HCT116 (cell line): ENCODE measurements at regions not wholly inside any gene's neighbourhood (a gene's known extent, or its start where the extent isn't known, plus 50 kb on each side); places are given as distances from the start of the nearest gene placed in this dataset.

Experiments used
- ATAC-seq: fragments of 200-7000 bp; cut with Tn5 transposase; 2 replicates; pipeline ENCODE4 v1.9.1; 2020; ENCODE audit warnings: mild to moderate bottlenecking, moderate library complexity
- BruUV-seq: library from RNA; stranded (reverse); fragments of 400-500 nt; replicated peaks from 2 replicates; lab custom pipeline; 2021; lab: Mats Ljungman, UMichigan
- CTCF ChIA-PET: fragments of 300-600 bp; sonication (Branson Sonifier 250); formaldehyde crosslinking; loops from one replicate; lab custom pipeline; 2021; ENCODE audit warnings: antibody characterized with exemption; lab: Charles Lee
- POLR2A ChIA-PET: fragments of 300-600, 350-600 bp; sonication (Branson Sonifier 250); formaldehyde crosslinking; loops from one replicate; lab custom pipeline; 2021; ENCODE audit warnings: antibody characterized with exemption; lab: Charles Lee
- RAD21 ChIA-PET, 2 experiments: fragments of 300-600 bp; sonication (Branson Sonifier 250); formaldehyde crosslinking; loops; one replicate each; lab custom pipeline; 2023; ENCODE audit warnings: low total read pairs in 2 of 2; ENCODE audit not compliant: uncharacterized antibody in 2 of 2, unreplicated experiment in 2 of 2, low non-redundant PET in 1 of 2; lab: Charles Lee
- DNase-seq: peaks from one replicate; pipeline ENCODE4 v3.0.0-alpha.2; 2010; ENCODE audit warnings: low read depth, low spot score
- H2AFZ ChIP-seq: fragments of 200-600 bp; shearing (Covaris generic), sonication (generic); 2 replicates; pipeline ENCODE4 v1.6.1; 2017; ENCODE audit warnings: low read depth, mixed run types, mixed read lengths, antibody characterized with exemption, low read length; ENCODE audit not compliant: poor library complexity, severe bottlenecking
- H3K27ac ChIP-seq: 2 replicates; pipeline ENCODE4 v1.5.1; 2012; ENCODE audit warnings: low read depth, low read length
- H3K27me3 ChIP-seq: fragments of 200-600 bp; sonication (generic); 2 replicates; pipeline ENCODE4 v1.6.1; 2016; ENCODE audit warnings: mixed run types, low read length, mixed read lengths; ENCODE audit not compliant: insufficient read depth
- H3K36me3 ChIP-seq, 2 experiments: fragments of 200-500 bp in 1 of 2; fragments of 200-600 bp in 1 of 2; sonication (Bioruptor generic) in 1 of 2; sonication (generic) in 1 of 2; 2 replicates each; pipeline versions ENCODE4 v1.5.1 to v1.6.1; 2014 to 2016; ENCODE audit warnings: low read length in 2 of 2, inconsistent platforms in 1 of 2, mixed read lengths in 1 of 2, mixed run types in 1 of 2; ENCODE audit not compliant: insufficient read depth in 2 of 2, control insufficient read depth in 1 of 2
- H3K4me1 ChIP-seq, 2 experiments: fragments of 200-600 bp in 1 of 2; sonication (generic) in 1 of 2; 2 replicates each; pipeline versions ENCODE4 v1.5.1 to v1.6.1; 2012 to 2017; ENCODE audit warnings: low read length in 2 of 2, inconsistent platforms in 1 of 2, mild to moderate bottlenecking in 1 of 2, mixed read lengths in 1 of 2, mixed run types in 1 of 2, moderate library complexity in 1 of 2; ENCODE audit not compliant: insufficient read depth in 2 of 2, control insufficient read depth in 1 of 2
- H3K4me2 ChIP-seq: fragments of 200-600 bp; sonication (generic); 2 replicates; pipeline ENCODE4 v1.6.1; 2017; ENCODE audit warnings: mixed run types, low read length, mixed read lengths
- H3K4me3 ChIP-seq, 2 experiments: fragments of 200-600 bp in 1 of 2; sonication (generic) in 1 of 2; replicated peaks in 1 of 2; 2 replicates each; pipeline ENCODE4 v1.5.1; 2011 to 2016; ENCODE audit warnings: low read length in 2 of 2, control low read depth in 1 of 2, low read depth in 1 of 2, mild to moderate bottlenecking in 1 of 2, mixed read lengths in 1 of 2, mixed run types in 1 of 2
- H3K79me2 ChIP-seq: fragments of 200-600 bp; sonication (generic); 2 replicates; pipeline ENCODE4 v1.6.1; 2017; ENCODE audit warnings: mild to moderate bottlenecking, mixed run types, low read length, moderate library complexity, mixed read lengths; ENCODE audit not compliant: insufficient read depth
- H3K9ac ChIP-seq: fragments of 200-600 bp; sonication (generic); 2 replicates; pipeline ENCODE4 v1.6.1; 2016; ENCODE audit warnings: low read length, mixed read lengths
- H3K9me2 ChIP-seq: fragments of 200-600 bp; sonication (generic), shearing (Covaris generic); 2 replicates; pipeline ENCODE4 v1.6.1; 2017; ENCODE audit warnings: mixed run types, mild to moderate bottlenecking, moderate library complexity; ENCODE audit not compliant: insufficient read depth
- H3K9me3 ChIP-seq, 2 experiments: fragments of 200-500 bp in 1 of 2; fragments of 200-600 bp in 1 of 2; sonication (Bioruptor generic) in 1 of 2; sonication (generic) in 1 of 2; 2 replicates each; pipeline ENCODE4 v1.6.1; 2014 to 2017; ENCODE audit warnings: low read length in 2 of 2, mixed read lengths in 2 of 2, inconsistent platforms in 1 of 2, low read depth in 1 of 2, mild to moderate bottlenecking in 1 of 2, mixed run types in 1 of 2, moderate library complexity in 1 of 2; ENCODE audit not compliant: control insufficient read depth in 1 of 2, insufficient read depth in 1 of 2
- H4K20me1 ChIP-seq: fragments of 200-600 bp; sonication (generic), shearing (Covaris generic); 2 replicates; pipeline ENCODE4 v1.6.1; 2017; ENCODE audit warnings: mixed run types, mild to moderate bottlenecking, moderate library complexity; ENCODE audit not compliant: insufficient read depth
- CBX3 ChIP-seq: IDR thresholded peaks from 2 replicates; pipeline ENCODE4 v1.6.1; 2012; ENCODE audit warnings: low read depth
- CEBPB ChIP-seq: IDR thresholded peaks from 2 replicates; pipeline ENCODE4 v1.6.1; 2012; ENCODE audit warnings: low read depth
- EGR1 ChIP-seq: IDR thresholded peaks from 2 replicates; pipeline ENCODE4 v1.6.1; 2012; ENCODE audit warnings: low read depth
- ELF1 ChIP-seq: IDR thresholded peaks from 2 replicates; pipeline ENCODE4 v1.6.1; 2012; ENCODE audit warnings: low read depth, borderline replicate concordance
- EZH2 ChIP-seq: fragments of 200-600 bp; sonication (generic); IDR thresholded peaks from 2 replicates; pipeline ENCODE4 v1.6.1; 2017; ENCODE audit warnings: antibody characterized with exemption, mixed run types
- FOSL1 ChIP-seq: IDR thresholded peaks from 2 replicates; pipeline ENCODE4 v1.6.1; 2012; ENCODE audit warnings: low read depth
- JUND ChIP-seq: IDR thresholded peaks from 2 replicates; pipeline ENCODE4 v1.6.1; 2012
- POLR2A ChIP-seq: IDR thresholded peaks from 2 replicates; pipeline ENCODE4 v1.7.0; 2011; ENCODE audit warnings: borderline replicate concordance; ENCODE audit not compliant: insufficient read depth, insufficient read length; ENCODE audit errors: extremely low read depth
- POLR2AphosphoS5 ChIP-seq: IDR thresholded peaks from 2 replicates; pipeline ENCODE4 v1.6.1; 2011; ENCODE audit warnings: mild to moderate bottlenecking, low read depth, low read length, moderate library complexity
- REST ChIP-seq: IDR thresholded peaks from 2 replicates; pipeline ENCODE4 v1.6.1; 2012; ENCODE audit warnings: low read depth
- SP1 ChIP-seq: IDR thresholded peaks from 2 replicates; pipeline ENCODE4 v1.6.1; 2012; ENCODE audit warnings: low read depth
- SRF ChIP-seq: IDR thresholded peaks from 2 replicates; pipeline ENCODE4 v1.6.1; 2012; ENCODE audit warnings: low read depth
- TCF7L2 ChIP-seq: IDR thresholded peaks from 2 replicates; pipeline ENCODE4 v1.7.0; 2011; ENCODE audit warnings: borderline replicate concordance, inconsistent platforms; ENCODE audit not compliant: insufficient read depth, insufficient read length; ENCODE audit errors: extremely low read depth
- ZBTB33 ChIP-seq: IDR thresholded peaks from 2 replicates; pipeline ENCODE4 v1.6.1; 2011; ENCODE audit warnings: mild to moderate bottlenecking, low read length, moderate library complexity; ENCODE audit not compliant: insufficient replicate concordance; ENCODE audit errors: extremely low read depth
- ZFX ChIP-seq: fragments of 450-650 bp; IDR thresholded peaks from 2 replicates; pipeline ENCODE4 v1.6.1; 2017
- ZNF274 ChIP-seq: fragments of 200-500 bp; sonication (Bioruptor generic); IDR thresholded peaks from 2 replicates; pipeline ENCODE4 v1.6.1; 2014; ENCODE audit warnings: mild to moderate bottlenecking, low read depth, low read length, inconsistent platforms
- intact Hi-C: fragments of 100-400 bp; cut with micrococcal nuclease; formaldehyde crosslinking; loops from 2 replicates; pipeline ENCODE4 v1.10.0; 2022

- TF ChIP-seq REST (no peak), POLR2AphosphoS5 (no peak), ZFX (no peak), ELF1 (no peak)
Measured at GRCh38 chr15:69557020-69557706, 104.5 kb downstream of the RPLP1 start (continued).

GRCh38 chr15:69557707-69558409 is 105.2 kb downstream of the RPLP1 start:
- BruUV-seq = no TSS peak
- Histone ChIP-seq H3K27me3 (no peaks in the 10 kb centered on the region), H3K27ac (no peak overlapping the region), H3K9ac (no peak overlapping the region), H2AFZ (peak overlapping the region; percentile 67), H3K4me1 (peaks cover 7 to 23% of the 10 kb centered on the region in 2 experiments), H3K9me2 (no peaks in the 10 kb centered on the region), H3K9me3 (no peaks in the 10 kb centered on the region), H3K4me3 (peak overlapping the region in 1 of 2 experiments; percentile 5; a peak in 2 of 4 replicates), H4K20me1 (no peaks in the 10 kb centered on the region), H3K36me3 (no peaks in the 10 kb centered on the region), H3K4me2 (peak overlapping the region; percentile 66), H3K79me2 (no peaks in the 10 kb centered on the region)
- POLR2A ChIA-PET = interaction anchor here (1.7 kb wide), 1 partner anchor 8 kb away, joined by 4 read pairs; no protein-coding TSS in a partner anchor
- DNase-seq (no peak), ATAC-seq (peak; percentile 29)
- CTCF ChIA-PET = interaction anchor here (1.3 kb wide), 1 partner anchor 14 kb away, joined by 3 read pairs; no protein-coding TSS in a partner anchor
- RAD21 ChIA-PET = interaction anchor here in 1 of 2 experiments (0.7 kb wide), 1 partner anchor 428 kb away, joined by 4 read pairs; no protein-coding TSS in a partner anchor
- intact Hi-C loops = no loop called here
- TF ChIP-seq POLR2A (no peak), POLR2AphosphoS5 (no peak), CBX3 (no peak), JUND (no peak), SRF (no peak), SP1 (no peak), TCF7L2 (no peak), ZNF274 (no peak), EZH2 (no peak), CEBPB (no peak), ZBTB33 (no peak), EGR1 (no peak), FOSL1 (no peak)
